HepG2 (cell line): ENCODE measurements at regions not wholly inside any gene's neighbourhood (a gene's known extent, or its start where the extent isn't known, plus 50 kb on each side); places are given as distances from the start of the nearest gene placed in this dataset.

Experiments used
- ATF3 ChIP-seq: sonication (generic); formaldehyde crosslinking; IDR thresholded peaks from 2 replicates; pipeline ENCODE4 v1.4.0; 2020; ENCODE audit warnings: missing genetic modification reagents
- HDAC6 ChIP-seq: fragments of 200-600 bp; sonication (generic); IDR thresholded peaks from 2 replicates; pipeline ENCODE4 v1.7.0; 2017; ENCODE audit warnings: mild to moderate bottlenecking, antibody characterized with exemption, low read length, low read depth
- PRDM15 ChIP-seq: sonication (generic); formaldehyde crosslinking; IDR thresholded peaks from 2 replicates; pipeline ENCODE4 v1.4.0; 2020; ENCODE audit warnings: missing genetic modification reagents
- REPIN1 ChIP-seq: sonication (generic); formaldehyde crosslinking; IDR thresholded peaks from 2 replicates; pipeline ENCODE4 v1.8.0; 2022; ENCODE audit warnings: missing genetic modification reagents, low read depth, mild to moderate bottlenecking, borderline replicate concordance
- YY1 ChIP-seq: IDR thresholded peaks from 2 replicates; pipeline ENCODE4 v1.6.1; 2011; ENCODE audit warnings: low read length, low read depth, moderate library complexity, mild to moderate bottlenecking; ENCODE audit not compliant: insufficient read depth, insufficient replicate concordance
- ZNF20 ChIP-seq: sonication (generic); formaldehyde crosslinking; IDR thresholded peaks from 2 replicates; pipeline ENCODE4 v1.4.0; 2020; ENCODE audit warnings: mild to moderate bottlenecking, moderate library complexity, missing genetic modification reagents

GRCh38 chr11:29032384-29033149 lies 924.4 kb downstream of the METTL15 start:
- TF ChIP-seq REPIN1 (CRISPR knock-in tag) = no peak
- TF ChIP-seq YY1 = no peak
- TF ChIP-seq PRDM15 (CRISPR knock-in tag) = no peak
- TF ChIP-seq HDAC6 = no peak
- TF ChIP-seq ZNF20 (CRISPR knock-in tag) = no peak
- TF ChIP-seq ATF3 (CRISPR knock-in tag) = no peak
